ENCODE measurements at regions not wholly inside any gene's neighbourhood (a gene's known extent, or its start where the extent isn't known, plus 50 kb on each side); places are given as distances from the start of the nearest gene placed in this dataset.

GRCh38 chr4:43356786-43357185 is 464.3 kb downstream of the GRXCR1 start:
- WGBS, 3 donors = 88 to 91% (median 88%) methylated on average over 3 of the region's 3 CpGs
- intact Hi-C loops (cut with DNase I) = no loop called here
- no peaks in the 10 kb centered on the region for H3K27me3 ChIP-seq

GRCh38 chr4:43357252-43357974 is 464.9 kb downstream of the GRXCR1 start:
- intact Hi-C loops (cut with DNase I) = no loop called here
- TF ChIP-seq POLR2A (IDR thresholded peaks at IDR 0.05) (no peak), EP300 (IDR thresholded peaks at IDR 0.05) (no peak), CTCF (IDR thresholded peaks at IDR 0.05) (no peak)
- 50 to 57% (median 55%) methylated on average over 2 of the region's 2 CpGs for WGBS, 3 donors

More at GRCh38 chr4:43356786-43357185, 464.3 kb downstream of the GRXCR1 start:
- DNase-seq = no peak
- no peak overlapping the region for H3K4me3 ChIP-seq
- no peaks in the 10 kb centered on the region for H3K9me3 ChIP-seq
- H3K36me3 ChIP-seq = no peaks in the 10 kb centered on the region
- TF ChIP-seq POLR2A (IDR thresholded peaks at IDR 0.05) (no peak), CTCF (IDR thresholded peaks at IDR 0.05) (no peak), EP300 (IDR thresholded peaks at IDR 0.05) (no peak)
- no peaks in the 10 kb centered on the region for H3K4me1 ChIP-seq (ENCODE audit: insufficient read depth)
- no peak overlapping the region for H3K27ac ChIP-seq

GRCh38 chr4:43360296-43360695 is 467.8 kb downstream of the GRXCR1 start:
- WGBS, 3 donors = 58 to 65% (median 60%) methylated on average over 2 of the region's 2 CpGs

More at GRCh38 chr4:43357252-43357974, 464.9 kb downstream of the GRXCR1 start:
- Histone ChIP-seq H3K9me3 (no peaks in the 10 kb centered on the region), H3K4me1 (ENCODE audit: insufficient read depth) (no peaks in the 10 kb centered on the region), H3K27ac (no peak overlapping the region), H3K27me3 (no peaks in the 10 kb centered on the region), H3K36me3 (no peaks in the 10 kb centered on the region), H3K4me3 (no peak overlapping the region)
- no peak for DNase-seq

GRCh38 chr4:43362875-43363636 is 470.5 kb downstream of the GRXCR1 start:
- no peaks in the 10 kb centered on the region for H3K27me3 ChIP-seq
- intact Hi-C loops (cut with DNase I) = no loop called here
- whole genome bisulfite sequencing, 3 donors = 96 to 100% (median 97%) methylated on average over 1 of the region's 1 CpG

More at GRCh38 chr4:43360296-43360695, 467.8 kb downstream of the GRXCR1 start:
- Histone ChIP-seq H3K4me3 (no peak overlapping the region), H3K9me3 (no peaks in the 10 kb centered on the region), H3K27ac (no peak overlapping the region), H3K27me3 (no peaks in the 10 kb centered on the region), H3K4me1 (ENCODE audit: insufficient read depth) (no peaks in the 10 kb centered on the region), H3K36me3 (no peaks in the 10 kb centered on the region)
- TF ChIP-seq POLR2A (IDR thresholded peaks at IDR 0.05) (no peak), CTCF (IDR thresholded peaks at IDR 0.05) (no peak), EP300 (IDR thresholded peaks at IDR 0.05) (no peak)
- intact Hi-C loops (cut with DNase I) = no loop called here
- no peak for DNase-seq

More at GRCh38 chr4:43362875-43363636, 470.5 kb downstream of the GRXCR1 start:
- H3K4me3 ChIP-seq = no peak overlapping the region
- H3K4me1 ChIP-seq (ENCODE audit: insufficient read depth) = no peaks in the 10 kb centered on the region
- no peaks in the 10 kb centered on the region for H3K36me3 ChIP-seq
- TF ChIP-seq EP300 (IDR thresholded peaks at IDR 0.05) (no peak), CTCF (IDR thresholded peaks at IDR 0.05) (no peak), POLR2A (IDR thresholded peaks at IDR 0.05) (no peak)
- H3K9me3 ChIP-seq = no peaks in the 10 kb centered on the region
- no peak for DNase-seq
- no peak overlapping the region for H3K27ac ChIP-seq
